Liver (tissue), 3 donors: ENCODE measurements at regions not wholly inside any gene's neighbourhood (a gene's known extent, or its start where the extent isn't known, plus 50 kb on each side); places are given as distances from the start of the nearest gene placed in this dataset.

ENCODE experiments used
- CTCF ChIP-seq: fragments of 150-350 bp; IDR thresholded peaks from 2 replicates; pipeline ENCODE4 v1.5.1; 2017; ENCODE audit warnings: improper control_type of control experiment, low read depth, low read length; ENCODE audit not compliant: missing input control
- EGR1 ChIP-seq, 2 donors: IDR thresholded peaks; 2 replicates each; pipeline ENCODE4 v1.6.1; 2016 to 2018; ENCODE audit warnings: antibody characterized with exemption in 2 of 2, low read depth in 2 of 2
- MAX ChIP-seq: IDR thresholded peaks from 2 replicates; pipeline ENCODE4 v1.6.1; 2016; ENCODE audit warnings: antibody characterized with exemption
- RAD21 ChIP-seq, 2 donors: IDR thresholded peaks; 2 replicates each; pipeline ENCODE4 v1.6.1; 2016; ENCODE audit warnings: antibody characterized with exemption in 2 of 2, mild to moderate bottlenecking in 2 of 2
- REST ChIP-seq: IDR thresholded peaks from 2 replicates; pipeline ENCODE4 v1.6.1; 2016; ENCODE audit warnings: antibody characterized with exemption, mild to moderate bottlenecking
- YY1 ChIP-seq: IDR thresholded peaks from 2 replicates; pipeline ENCODE4 v1.6.1; 2016; ENCODE audit warnings: antibody characterized with exemption, mild to moderate bottlenecking
- donor health status: healthy.
- donor health status: healthy.

- TF ChIP-seq CTCF = no peak
- no peak for TF ChIP-seq RAD21 (IDR thresholded peaks at IDR 0.05)
- TF ChIP-seq MAX = no peak
- TF ChIP-seq EGR1 (IDR thresholded peaks at IDR 0.05; ENCODE audit: low read depth in 2 of 2) = no peak
- no peak for TF ChIP-seq REST
- TF ChIP-seq YY1 = no peak
These were observed 508.9 kb downstream of the EBF1 start for GRCh38 chr5:158590746-158591300.
